ENCODE measurements at regions not wholly inside any gene's neighbourhood (a gene's known extent, or its start where the extent isn't known, plus 50 kb on each side); places are given as distances from the start of the nearest gene placed in this dataset.

DNA sequence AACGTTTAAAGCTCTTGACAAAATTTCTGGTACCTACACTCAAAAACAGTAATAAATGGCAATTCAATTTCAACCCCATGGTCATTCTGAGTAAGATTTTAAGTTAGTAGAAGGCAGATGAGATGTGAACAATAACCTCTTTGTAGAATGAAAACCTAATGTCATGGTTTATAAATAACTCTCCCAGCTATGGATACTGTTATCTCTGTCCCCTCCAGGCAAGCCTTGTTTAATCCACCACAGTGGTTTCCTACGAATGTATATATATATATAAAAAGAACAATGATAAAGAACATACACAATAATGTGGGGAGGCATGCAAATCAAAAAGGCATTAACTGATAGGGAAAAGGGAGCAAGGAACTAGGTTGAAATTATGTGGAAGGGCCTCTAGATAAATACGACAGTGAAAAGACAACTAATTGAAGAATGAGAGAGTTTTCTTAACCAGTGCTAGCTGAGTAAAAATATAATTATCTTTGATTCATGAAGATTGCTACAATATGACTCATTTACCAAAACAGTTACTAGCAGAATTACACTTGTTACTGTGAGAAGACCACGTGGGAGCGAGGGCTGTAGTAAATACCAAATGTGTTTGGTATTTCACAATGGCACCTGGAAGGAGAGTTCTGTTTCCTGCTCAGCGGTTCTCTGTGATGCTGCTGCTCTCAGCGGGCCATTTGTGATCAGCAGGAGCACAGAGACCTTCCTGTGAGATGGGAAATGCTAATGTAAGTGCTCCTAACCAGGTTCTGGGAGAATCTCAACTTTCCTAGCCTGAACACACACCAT is 173.7 kb downstream of the MBOAT1 start:
- TF ChIP-seq, protein P1, sequence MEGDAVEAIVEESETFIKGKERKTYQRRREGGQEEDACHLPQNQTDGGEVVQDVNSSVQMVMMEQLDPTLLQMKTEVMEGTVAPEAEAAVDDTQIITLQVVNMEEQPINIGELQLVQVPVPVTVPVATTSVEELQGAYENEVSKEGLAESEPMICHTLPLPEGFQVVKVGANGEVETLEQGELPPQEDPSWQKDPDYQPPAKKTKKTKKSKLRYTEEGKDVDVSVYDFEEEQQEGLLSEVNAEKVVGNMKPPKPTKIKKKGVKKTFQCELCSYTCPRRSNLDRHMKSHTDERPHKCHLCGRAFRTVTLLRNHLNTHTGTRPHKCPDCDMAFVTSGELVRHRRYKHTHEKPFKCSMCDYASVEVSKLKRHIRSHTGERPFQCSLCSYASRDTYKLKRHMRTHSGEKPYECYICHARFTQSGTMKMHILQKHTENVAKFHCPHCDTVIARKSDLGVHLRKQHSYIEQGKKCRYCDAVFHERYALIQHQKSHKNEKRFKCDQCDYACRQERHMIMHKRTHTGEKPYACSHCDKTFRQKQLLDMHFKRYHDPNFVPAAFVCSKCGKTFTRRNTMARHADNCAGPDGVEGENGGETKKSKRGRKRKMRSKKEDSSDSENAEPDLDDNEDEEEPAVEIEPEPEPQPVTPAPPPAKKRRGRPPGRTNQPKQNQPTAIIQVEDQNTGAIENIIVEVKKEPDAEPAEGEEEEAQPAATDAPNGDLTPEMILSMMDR (IDR thresholded peaks at IDR 0.05; ENCODE audit: unreplicated experiment in 3 of 3): no peak
- Mint-ChIP-seq H3K4me1 (no peaks in the 10 kb centered on the region), H3K27me3 (ENCODE audit: low read depth) (peaks cover 3% of the 10 kb centered on the region), H3K4me3 (no peak overlapping the region), H3K27ac (no peak overlapping the region), H3K36me3 (ENCODE audit: low read depth) (no peaks in the 10 kb centered on the region), H3K9me3 (peaks cover 8% of the 10 kb centered on the region)

GRCh38 chr6:20044883-20045282 is 167.4 kb downstream of the MBOAT1 start:
- TF ChIP-seq, protein P1 (IDR thresholded peaks at IDR 0.05; ENCODE audit: unreplicated experiment in 3 of 3): no peak
- Mint-ChIP-seq H3K4me3 (no peak overlapping the region), H3K36me3 (ENCODE audit: low read depth) (no peaks in the 10 kb centered on the region)

More at GRCh38 chr6:20044883-20045282, 167.4 kb downstream of the MBOAT1 start:
- Mint-ChIP-seq H3K4me1 (no peaks in the 10 kb centered on the region), H3K27ac (no peak overlapping the region), H3K9me3 (peaks cover 5% of the 10 kb centered on the region), H3K27me3 (ENCODE audit: low read depth) (peaks cover 7% of the 10 kb centered on the region)
